Type B pancreatic cell (in vitro differentiated cells): ENCODE measurements at regions not wholly inside any gene's neighbourhood (a gene's known extent, or its start where the extent isn't known, plus 50 kb on each side); places are given as distances from the start of the nearest gene placed in this dataset.

Experiments
- DNase-seq: peaks from one replicate; pipeline ENCODE4 v3.0.0; 2021; ENCODE audit warnings: mixed read lengths; ENCODE audit not compliant: unreplicated experiment; ENCODE audit errors: extremely low spot score
- H3K27ac Mint-ChIP-seq: 2 replicates; pipeline ENCODE4 v1.8.0; 2021; ENCODE audit warnings: mild to moderate bottlenecking, mixed read lengths
- H3K27me3 Mint-ChIP-seq: 2 replicates; pipeline ENCODE4 v1.8.0; 2021; ENCODE audit warnings: mixed read lengths
- H3K36me3 Mint-ChIP-seq: 2 replicates; pipeline ENCODE4 v1.8.0; 2021; ENCODE audit warnings: mixed read lengths
- H3K4me1 Mint-ChIP-seq: one replicate; pipeline ENCODE4 v1.8.0; 2021; ENCODE audit warnings: mixed read lengths; ENCODE audit not compliant: unreplicated experiment
- H3K4me3 Mint-ChIP-seq: 2 replicates; pipeline ENCODE4 v1.8.0; 2021; ENCODE audit warnings: mild to moderate bottlenecking, mixed read lengths
- H3K9me3 Mint-ChIP-seq: 2 replicates; pipeline ENCODE4 v1.8.0; 2021; ENCODE audit warnings: mixed read lengths
- CTCF ChIP-seq: fragments of 200-600 bp; sonication (generic); conservative IDR thresholded peaks from 2 replicates; pipeline ENCODE4 v1.5.0; 2021; ENCODE audit warnings: antibody characterized with exemption, mild to moderate bottlenecking

GRCh38 chr12:13841358-13841757 lies 140.0 kb downstream of the GRIN2B start:
- Mint-ChIP-seq H3K4me1 (no peaks in the 10 kb centered on the region), H3K9me3 (no peaks in the 10 kb centered on the region), H3K27me3 (peaks cover 14% of the 10 kb centered on the region), H3K36me3 (no peaks in the 10 kb centered on the region), H3K27ac (no peak overlapping the region), H3K4me3 (no peak overlapping the region)
- no peak for TF ChIP-seq CTCF
- no peak for DNase-seq

GRCh38 chr12:13839365-13840336 lies 141.8 kb downstream of the GRIN2B start:
- TF ChIP-seq CTCF = no peak
- no peak for DNase-seq
- Mint-ChIP-seq H3K27me3 (peaks cover 15% of the 10 kb centered on the region), H3K36me3 (no peaks in the 10 kb centered on the region), H3K4me3 (no peak overlapping the region), H3K9me3 (no peaks in the 10 kb centered on the region), H3K4me1 (no peaks in the 10 kb centered on the region), H3K27ac (no peak overlapping the region)

GRCh38 chr12:13836099-13836498 lies 145.3 kb downstream of the GRIN2B start:
- H3K27ac Mint-ChIP-seq = no peak overlapping the region
- H3K4me1 Mint-ChIP-seq = no peaks in the 10 kb centered on the region
- TF ChIP-seq CTCF = no peak
- no peaks in the 10 kb centered on the region for H3K36me3 Mint-ChIP-seq
- H3K27me3 Mint-ChIP-seq = peaks cover 12% of the 10 kb centered on the region
- no peak for DNase-seq
- no peak overlapping the region for H3K4me3 Mint-ChIP-seq
- no peaks in the 10 kb centered on the region for H3K9me3 Mint-ChIP-seq

- Mint-ChIP-seq H3K4me1 (no peaks in the 10 kb centered on the region), H3K27ac (no peak overlapping the region), H3K27me3 (peaks cover 12% of the 10 kb centered on the region), H3K9me3 (no peaks in the 10 kb centered on the region), H3K36me3 (no peaks in the 10 kb centered on the region), H3K4me3 (no peak overlapping the region)
- DNase-seq = no peak
- TF ChIP-seq CTCF = no peak
Measured at GRCh38 chr12:13835652-13836051, 145.8 kb downstream of the GRIN2B start.

- H3K36me3 Mint-ChIP-seq = no peaks in the 10 kb centered on the region
Measured at GRCh38 chr12:13834241-13834640, 147.2 kb downstream of the GRIN2B start.

More at GRCh38 chr12:13834241-13834640, 147.2 kb downstream of the GRIN2B start:
- H3K27ac Mint-ChIP-seq = no peak overlapping the region
- H3K27me3 Mint-ChIP-seq = peaks cover 12% of the 10 kb centered on the region
- TF ChIP-seq CTCF = no peak
- no peaks in the 10 kb centered on the region for H3K9me3 Mint-ChIP-seq
- H3K4me1 Mint-ChIP-seq = no peaks in the 10 kb centered on the region
- no peak overlapping the region for H3K4me3 Mint-ChIP-seq
- no peak for DNase-seq
